ENCODE measurements at regions not wholly inside any gene's neighbourhood (a gene's known extent, or its start where the extent isn't known, plus 50 kb on each side); places are given as distances from the start of the nearest gene placed in this dataset.

GRCh38 chr9:1876891-1877496 lies 138.2 kb upstream of the SMARCA2 start:
- Histone ChIP-seq H3K9me2 (ENCODE audit: insufficient read depth) (peaks cover 4% of the 10 kb centered on the region), H3K79me2 (replicated peaks; ENCODE audit: insufficient read depth) (no peaks in the 10 kb centered on the region), H2AFZ (no peak overlapping the region), H3K36me3 (ENCODE audit: insufficient read depth) (no peaks in the 10 kb centered on the region), H3F3A (replicated peaks; ENCODE audit: low read depth) (no peaks in the 10 kb centered on the region), H3K4me2 (no peak overlapping the region), H3K4me3 (no peak overlapping the region), H3K4me1 (ENCODE audit: insufficient read depth) (peaks cover 5% of the 10 kb centered on the region), H3K27ac (ENCODE audit: low read depth) (no peak overlapping the region), H3K27me3 (ENCODE audit: insufficient read depth) (no peaks in the 10 kb centered on the region), H4K20me1 (replicated peaks; ENCODE audit: insufficient read depth) (no peaks in the 10 kb centered on the region)
- Mint-ChIP-seq H3K27me3 (ENCODE audit: insufficient read depth, low read depth, poor library complexity) (no peaks in the 10 kb centered on the region), H3K4me3 (no peak overlapping the region), H3K9me3 (no peaks in the 10 kb centered on the region; the same call in 1 of the 3 replicates), H3K27ac (no peak overlapping the region), H3K4me1 (peaks cover 8% of the 10 kb centered on the region), H3K36me3 (ENCODE audit: low read depth) (no peaks in the 10 kb centered on the region)
- ATAC-seq (no peak), DNase-seq (ENCODE audit: low spot score) (no peak)
- TF ChIP-seq ZNF114 (CRISPR knock-in tag; IDR thresholded peaks at IDR 0.05): no peak
- TF ChIP-seq POLR2AphosphoS5 (IDR thresholded peaks at IDR 0.05; ENCODE audit: low read depth): no peak
- TF ChIP-seq ETS1 (IDR thresholded peaks at IDR 0.05): no peak
- no peak for TF ChIP-seq STAT1 (IDR thresholded peaks at IDR 0.05; ENCODE audit: unreplicated experiment)
- no peak for TF ChIP-seq JUNB (IDR thresholded peaks at IDR 0.05; ENCODE audit: unreplicated experiment)
- TF ChIP-seq NANOG (IDR thresholded peaks at IDR 0.05; ENCODE audit: borderline replicate concordance): no peak
- TF ChIP-seq REST (IDR thresholded peaks at IDR 0.05; ENCODE audit: unreplicated experiment): no peak
- no peak for TF ChIP-seq EZH2 (IDR thresholded peaks at IDR 0.05; ENCODE audit: low read depth, unreplicated experiment)
- no peak for TF ChIP-seq CTCF (conservative IDR thresholded peaks at IDR 0.05; ENCODE audit: low read depth in 2 of 2)
- no peak for TF ChIP-seq ZNF462 (CRISPR knock-in tag; IDR thresholded peaks at IDR 0.05)
- no peak for TF ChIP-seq ZNF331 (CRISPR knock-in tag; IDR thresholded peaks at IDR 0.05; ENCODE audit: low read depth)
- no peak for TF ChIP-seq EZH2phosphoT487 (IDR thresholded peaks at IDR 0.05; ENCODE audit: unreplicated experiment)
- TF ChIP-seq CREB1 (CRISPR knock-in tag; IDR thresholded peaks at IDR 0.05; ENCODE audit: low read depth): no peak

Measured in GM23338 (cell line).